Neuronal stem cell (in vitro differentiated cells): ENCODE measurements at regions not wholly inside any gene's neighbourhood (a gene's known extent, or its start where the extent isn't known, plus 50 kb on each side); places are given as distances from the start of the nearest gene placed in this dataset.
"Not testable (repeated sequence)": the region's sequence is repeated elsewhere in the genome, so short reads cannot be mapped to it uniquely, and the experiment has no call there.

Experiments used
- DNase-seq: peaks from one replicate; pipeline ENCODE4 v3.0.0-alpha.2; 2013; ENCODE audit warnings: low spot score
- H2AFZ ChIP-seq: one replicate; pipeline ENCODE4 v1.6.1; 2013; ENCODE audit warnings: mild to moderate bottlenecking, low read length, inconsistent platforms
- H2AK5ac ChIP-seq: 2 replicates; pipeline ENCODE4 v1.6.1; 2013; ENCODE audit warnings: low read depth, mild to moderate bottlenecking, inconsistent platforms, low read length, moderate library complexity, mixed read lengths
- H2BK120ac ChIP-seq: 2 replicates; pipeline ENCODE4 v1.6.1; 2013; ENCODE audit warnings: low read depth, mild to moderate bottlenecking, inconsistent platforms, low read length, moderate library complexity, mixed read lengths
- H2BK12ac ChIP-seq: one replicate; pipeline ENCODE4 v1.6.1; 2013; ENCODE audit warnings: low read length, inconsistent platforms
- H2BK15ac ChIP-seq: 2 replicates; pipeline ENCODE4 v1.6.1; 2013; ENCODE audit warnings: mild to moderate bottlenecking, low read length, inconsistent platforms, mixed read lengths
- H2BK5ac ChIP-seq: one replicate; pipeline ENCODE4 v1.6.1; 2013; ENCODE audit warnings: inconsistent platforms, mild to moderate bottlenecking, low read length, moderate library complexity
- H3K14ac ChIP-seq: one replicate; pipeline ENCODE4 v1.6.1; 2013; ENCODE audit warnings: low read length, inconsistent platforms
- H3K18ac ChIP-seq: 2 replicates; pipeline ENCODE4 v1.6.1; 2013; ENCODE audit warnings: low read length, inconsistent platforms
- H3K23ac ChIP-seq: 2 replicates; pipeline ENCODE4 v1.6.1; 2013; ENCODE audit warnings: low read depth, mild to moderate bottlenecking, mixed read lengths, low read length, inconsistent platforms; ENCODE audit not compliant: poor library complexity
- H3K27ac ChIP-seq: replicated peaks from 3 replicates; pipeline ENCODE4 v1.5.1; 2013; ENCODE audit warnings: low read length, inconsistent platforms
- H3K27me3 ChIP-seq, 3 experiments: 2 replicates each; pipeline ENCODE4 v1.6.1; 2013; ENCODE audit warnings: low read length in 3 of 3, mild to moderate bottlenecking in 2 of 3, inconsistent platforms in 1 of 3, low read depth in 1 of 3, mixed read lengths in 1 of 3, moderate library complexity in 1 of 3; ENCODE audit not compliant: control insufficient read depth in 3 of 3, insufficient read depth in 3 of 3
- H3K36me3 ChIP-seq, 2 donors: replicated peaks in 1 of 2; 2 replicates each; pipeline ENCODE4 v1.6.1; 2013; ENCODE audit warnings: low read length in 2 of 2; ENCODE audit not compliant: control insufficient read depth in 2 of 2, insufficient read depth in 2 of 2
- H3K4ac ChIP-seq: 2 replicates; pipeline ENCODE4 v1.6.1; 2013; ENCODE audit warnings: inconsistent platforms, mild to moderate bottlenecking, low read length, moderate library complexity
- H3K4me1 ChIP-seq, 2 donors: 1 replicate in 1 of 2; 2 replicates in 1 of 2; pipeline ENCODE4 v1.6.1; 2013; ENCODE audit warnings: low read length in 2 of 2, low read depth in 1 of 2; ENCODE audit not compliant: control insufficient read depth in 2 of 2, insufficient read depth in 1 of 2
- H3K4me2 ChIP-seq: one replicate; pipeline ENCODE4 v1.6.1; 2013; ENCODE audit warnings: mild to moderate bottlenecking, low read length, inconsistent platforms; ENCODE audit not compliant: insufficient read depth, poor library complexity, severe bottlenecking
- H3K4me3 ChIP-seq, 2 donors: 2 replicates each; pipeline ENCODE4 v1.5.1; 2013; ENCODE audit warnings: low read length in 2 of 2, mild to moderate bottlenecking in 2 of 2, inconsistent platforms in 1 of 2, moderate library complexity in 1 of 2
- H3K79me1 ChIP-seq: one replicate; pipeline ENCODE4 v1.6.1; 2013; ENCODE audit warnings: low read depth, mild to moderate bottlenecking, inconsistent platforms, low read length, moderate library complexity
- H3K9ac ChIP-seq: one replicate; pipeline ENCODE4 v1.6.1; 2013; ENCODE audit warnings: mild to moderate bottlenecking, low read depth, low read length, inconsistent platforms; ENCODE audit not compliant: poor library complexity
- H3K9me3 ChIP-seq, 2 donors: replicated peaks in 1 of 2; 2 replicates each; pipeline versions ENCODE3 to v1.6.1; 2013; ENCODE audit warnings: low read length in 2 of 2, mild to moderate bottlenecking in 2 of 2, inconsistent platforms in 1 of 2, low read depth in 1 of 2, mixed read lengths in 1 of 2, moderate library complexity in 1 of 2; ENCODE audit not compliant: control insufficient read depth in 2 of 2, insufficient read depth in 1 of 2
- H4K8ac ChIP-seq: one replicate; pipeline ENCODE4 v1.6.1; 2013; ENCODE audit warnings: low read depth, mild to moderate bottlenecking, inconsistent platforms, low read length, moderate library complexity
- H4K91ac ChIP-seq: one replicate; pipeline ENCODE4 v1.6.1; 2013; ENCODE audit warnings: low read length, low read depth, mild to moderate bottlenecking, inconsistent platforms; ENCODE audit not compliant: poor library complexity
- WGBS, 2 donors: extraction: QIAGEN DNeasy Blood & Tissue Kit; methylation state at CpG; one replicate each; pipeline ENCODE4 v1.1.7; 2013; ENCODE audit warnings: missing lambda C conversion rate in 2 of 2, mixed read lengths in 1 of 2; ENCODE audit not compliant: insufficient read length in 2 of 2, insufficient replicate concordance in 1 of 2; ENCODE audit errors: extremely low coverage in 2 of 2; 5-methylcytosine and 5-hydroxymethylcytosine counted together

- Histone ChIP-seq H2AFZ (no peak overlapping the region), H2BK12ac (no peak overlapping the region), H3K4me2 (no peak overlapping the region), H3K36me3 (no peaks in the 10 kb centered on the region), H2BK5ac (no peak overlapping the region), H2AK5ac (no peak overlapping the region), H3K4me3 (no peak overlapping the region), H3K14ac (no peak overlapping the region), H3K4ac (no peak overlapping the region), H3K27me3 (no peaks in the 10 kb centered on the region), H3K18ac (no peak overlapping the region), H4K91ac (no peak overlapping the region), H3K4me1 (no peaks in the 10 kb centered on the region), H3K9ac (no peak overlapping the region), H2BK15ac (no peak overlapping the region), H3K9me3 (no peaks in the 10 kb centered on the region), H2BK120ac (no peak overlapping the region), H4K8ac (no peak overlapping the region), H3K79me1 (no peaks in the 10 kb centered on the region), H3K23ac (no peak overlapping the region), H3K27ac (no peak overlapping the region)
- DNase-seq, result no peak
These were observed 168.3 kb upstream of the IL12B start for GRCh38 chr5:159498630-159499029.

DNA sequence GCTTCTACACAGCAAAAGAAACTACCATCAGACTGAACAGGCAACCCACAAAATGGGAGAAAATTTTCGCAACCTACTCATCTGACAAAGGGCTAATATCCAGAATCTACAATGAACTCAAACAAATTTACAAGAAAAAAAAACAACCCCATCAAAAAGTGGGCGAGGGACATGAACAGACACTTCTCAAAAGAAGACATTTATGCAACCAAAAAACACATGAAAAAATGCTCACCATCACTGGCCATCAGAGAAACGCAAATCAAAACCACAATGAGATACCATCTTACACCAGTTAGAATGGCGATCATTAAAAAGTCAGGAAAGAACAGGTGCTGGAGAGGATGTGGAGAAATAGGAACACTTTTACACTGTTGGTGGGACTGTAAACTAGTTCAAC lies 171.8 kb upstream of the IL12B start:
- not testable (repeated sequence) for H3K4me1 ChIP-seq, H3K18ac ChIP-seq, H2BK12ac ChIP-seq, H3K27ac ChIP-seq, H4K8ac ChIP-seq, H3K4me2 ChIP-seq, H2AFZ ChIP-seq, H4K91ac ChIP-seq, H3K14ac ChIP-seq, H3K4me3 ChIP-seq, H3K79me1 ChIP-seq, DNase-seq, H3K9ac ChIP-seq, H2BK15ac ChIP-seq, H2BK120ac ChIP-seq, H3K36me3 ChIP-seq, H3K27me3 ChIP-seq, H3K4ac ChIP-seq, H3K9me3 ChIP-seq, H3K23ac ChIP-seq, H2BK5ac ChIP-seq, H2AK5ac ChIP-seq
- WGBS, 2 donors, result no CpG with 5 or more reads among the region's 4 CpGs

- Histone ChIP-seq H3K79me1 (no peaks in the 10 kb centered on the region), H2AFZ (no peak overlapping the region), H3K23ac (no peak overlapping the region), H2BK15ac (no peak overlapping the region), H2BK120ac (no peak overlapping the region), H3K27me3 (no peaks in the 10 kb centered on the region), H3K4me3 (no peak overlapping the region), H2BK5ac (no peak overlapping the region), H3K27ac (no peak overlapping the region), H3K4me2 (no peak overlapping the region), H4K8ac (no peak overlapping the region), H4K91ac (no peak overlapping the region), H2BK12ac (no peak overlapping the region), H3K4ac (no peak overlapping the region), H3K9ac (no peak overlapping the region), H3K4me1 (peaks cover 0 to 1% of the 10 kb centered on the region in 2 donors), H3K18ac (no peak overlapping the region), H3K9me3 (no peaks in the 10 kb centered on the region), H2AK5ac (no peak overlapping the region), H3K36me3 (no peaks in the 10 kb centered on the region), H3K14ac (no peak overlapping the region)
- DNase-seq, result no peak
- WGBS, 2 donors, result no CpG with 5 or more reads among the region's 4 CpGs
These were observed 172.9 kb upstream of the IL12B start for GRCh38 chr5:159503236-159503635.

GRCh38 chr5:159504106-159504856 lies 174.0 kb upstream of the IL12B start:
- H3K4me2 ChIP-seq, result no peak overlapping the region
- no peak overlapping the region for H2BK12ac ChIP-seq
- H3K23ac ChIP-seq, result no peak overlapping the region
- H3K18ac ChIP-seq, result no peak overlapping the region
- H2AK5ac ChIP-seq, result no peak overlapping the region
- no CpG with 5 or more reads among the region's 2 CpGs for WGBS, 2 donors
- H2BK120ac ChIP-seq, result no peak overlapping the region
- no peaks in the 10 kb centered on the region for H3K9me3 ChIP-seq
- DNase-seq, result no peak
- H3K27ac ChIP-seq, result no peak overlapping the region
- no peak overlapping the region for H2AFZ ChIP-seq
- H2BK5ac ChIP-seq, result no peak overlapping the region
- H4K91ac ChIP-seq, result no peak overlapping the region
- no peak overlapping the region for H3K4me3 ChIP-seq
- H3K36me3 ChIP-seq, result no peaks in the 10 kb centered on the region
- no peaks in the 10 kb centered on the region for H3K27me3 ChIP-seq
- no peak overlapping the region for H3K4ac ChIP-seq
- H4K8ac ChIP-seq, result no peak overlapping the region
- H3K9ac ChIP-seq, result no peak overlapping the region
- no peak overlapping the region for H3K14ac ChIP-seq
- no peak overlapping the region for H2BK15ac ChIP-seq
- peaks cover 0 to 1% of the 10 kb centered on the region in 2 donors for H3K4me1 ChIP-seq
- H3K79me1 ChIP-seq, result no peaks in the 10 kb centered on the region
